ENCODE measurements at regions not wholly inside any gene's neighbourhood (a gene's known extent, or its start where the extent isn't known, plus 50 kb on each side); places are given as distances from the start of the nearest gene placed in this dataset.
"Not testable (repeated sequence)": the region's sequence is repeated elsewhere in the genome, so short reads cannot be mapped to it uniquely, and the experiment has no call there.

DNA sequence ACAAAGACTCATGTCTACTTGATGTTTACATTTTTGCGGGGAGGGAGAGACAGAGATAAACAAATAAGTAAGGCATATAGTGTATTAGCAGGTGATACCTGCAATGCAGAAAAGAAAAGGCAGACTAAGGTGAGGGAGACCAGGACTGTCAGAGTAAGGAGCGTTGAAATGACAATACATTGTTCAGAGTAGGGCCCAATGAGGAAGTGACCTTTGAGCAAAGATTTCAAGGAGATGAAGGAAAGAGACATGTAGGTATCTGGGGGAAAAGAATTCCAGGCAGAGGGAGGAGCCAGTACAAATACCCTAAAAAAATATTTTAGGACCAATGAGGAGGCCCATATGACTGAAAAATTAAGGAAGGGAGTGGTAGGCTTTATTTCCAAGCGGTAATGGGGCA is 162.7 kb upstream of the PRSS1 start:
- TF ChIP-seq, protein P1, sequence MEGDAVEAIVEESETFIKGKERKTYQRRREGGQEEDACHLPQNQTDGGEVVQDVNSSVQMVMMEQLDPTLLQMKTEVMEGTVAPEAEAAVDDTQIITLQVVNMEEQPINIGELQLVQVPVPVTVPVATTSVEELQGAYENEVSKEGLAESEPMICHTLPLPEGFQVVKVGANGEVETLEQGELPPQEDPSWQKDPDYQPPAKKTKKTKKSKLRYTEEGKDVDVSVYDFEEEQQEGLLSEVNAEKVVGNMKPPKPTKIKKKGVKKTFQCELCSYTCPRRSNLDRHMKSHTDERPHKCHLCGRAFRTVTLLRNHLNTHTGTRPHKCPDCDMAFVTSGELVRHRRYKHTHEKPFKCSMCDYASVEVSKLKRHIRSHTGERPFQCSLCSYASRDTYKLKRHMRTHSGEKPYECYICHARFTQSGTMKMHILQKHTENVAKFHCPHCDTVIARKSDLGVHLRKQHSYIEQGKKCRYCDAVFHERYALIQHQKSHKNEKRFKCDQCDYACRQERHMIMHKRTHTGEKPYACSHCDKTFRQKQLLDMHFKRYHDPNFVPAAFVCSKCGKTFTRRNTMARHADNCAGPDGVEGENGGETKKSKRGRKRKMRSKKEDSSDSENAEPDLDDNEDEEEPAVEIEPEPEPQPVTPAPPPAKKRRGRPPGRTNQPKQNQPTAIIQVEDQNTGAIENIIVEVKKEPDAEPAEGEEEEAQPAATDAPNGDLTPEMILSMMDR (conservative IDR thresholded peaks at IDR 0.05; ENCODE audit: low read depth, low read length): no peak
- no peak overlapping the region for H3K4me3 ChIP-seq (ENCODE audit: low read length)
- no peak for DNase-seq (ENCODE audit: low read depth)

DNA sequence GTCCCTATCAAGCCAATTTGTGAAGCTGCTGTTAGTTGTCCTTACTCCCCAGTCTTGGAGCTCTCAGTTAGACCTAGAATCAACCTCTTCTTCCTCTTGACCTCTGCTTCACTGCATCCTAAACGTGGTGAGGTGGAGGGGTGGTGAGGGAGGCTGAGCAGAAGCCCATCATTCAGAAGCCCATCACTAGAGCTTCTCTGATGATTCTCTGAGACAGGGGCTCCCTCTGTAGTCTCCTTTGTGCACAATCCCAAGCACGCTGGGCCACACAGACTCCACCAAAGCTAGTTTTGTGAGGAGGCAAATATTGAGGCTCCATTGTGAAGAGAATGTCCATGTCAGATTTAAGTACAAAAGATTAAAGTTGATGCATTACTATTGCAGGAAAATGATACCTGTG is 163.8 kb upstream of the PRSS1 start:
- no peak for DNase-seq (ENCODE audit: low read depth)
- H3K4me3 ChIP-seq (ENCODE audit: low read length): no peak overlapping the region
- TF ChIP-seq, protein P1 (conservative IDR thresholded peaks at IDR 0.05; ENCODE audit: low read depth, low read length): no peak

DNA sequence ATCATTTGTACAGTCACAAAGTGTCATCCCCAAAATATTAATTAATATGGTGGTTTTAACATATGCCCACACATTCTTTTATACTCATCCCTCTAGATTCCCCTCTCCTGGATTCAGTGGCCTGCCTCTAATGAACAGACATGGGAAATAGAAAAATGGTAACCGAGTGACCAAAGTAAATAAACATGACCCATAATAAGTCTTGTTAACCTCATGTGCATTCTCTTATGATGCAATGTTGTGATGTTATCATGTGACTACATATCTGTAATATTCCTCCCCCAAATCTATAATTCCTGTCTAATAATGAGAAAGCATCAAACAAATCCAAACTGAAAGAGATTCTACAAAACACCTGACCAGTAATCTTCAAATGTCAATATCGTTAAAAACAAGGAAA is 164.5 kb upstream of the PRSS1 start:
- DNase-seq (ENCODE audit: low read depth): no peak
- TF ChIP-seq, protein P1 (conservative IDR thresholded peaks at IDR 0.05; ENCODE audit: low read depth, low read length): no peak
- H3K4me3 ChIP-seq (ENCODE audit: low read length): no peak overlapping the region

DNA sequence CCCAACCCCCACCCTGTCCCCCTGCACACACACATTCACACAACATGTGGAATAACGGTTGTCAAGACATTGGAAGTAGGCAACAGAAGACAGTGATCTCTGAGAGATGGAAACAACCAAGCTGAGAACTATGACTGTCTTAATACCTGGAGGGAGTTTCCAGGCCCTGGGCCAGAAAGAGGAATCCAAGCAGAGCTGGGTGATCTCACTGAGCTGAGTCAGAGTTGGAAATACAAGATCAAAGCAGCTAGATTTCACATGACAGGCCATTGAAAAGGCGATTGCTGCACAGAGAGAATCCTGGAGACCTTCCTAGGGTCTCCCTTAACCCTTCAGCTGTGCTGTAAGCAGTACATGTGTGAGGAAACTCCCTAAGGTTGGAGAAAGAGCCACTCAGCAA is 165.8 kb upstream of the PRSS1 start:
- peak; percentile 23 for DNase-seq (ENCODE audit: low read depth)

DNA sequence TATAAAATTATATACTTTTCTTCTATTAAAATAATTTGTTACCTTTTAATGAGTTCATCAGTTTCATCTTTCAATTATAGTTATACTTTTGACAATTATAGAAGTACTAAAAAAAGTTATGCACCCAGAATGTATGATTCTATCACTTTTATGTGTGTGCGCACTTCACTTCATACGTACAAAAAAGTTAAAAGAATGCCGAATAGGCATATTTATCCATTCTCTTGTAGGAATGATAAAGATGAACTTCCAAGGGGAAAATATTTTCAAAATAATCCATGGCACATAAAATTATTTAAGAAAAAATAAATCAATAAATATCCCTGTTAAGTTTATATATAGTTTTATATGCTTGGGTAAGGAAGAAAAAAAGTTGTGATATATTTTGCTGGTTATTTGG is 166.9 kb upstream of the PRSS1 start:
- TF ChIP-seq, protein P1 (conservative IDR thresholded peaks at IDR 0.05; ENCODE audit: low read depth, low read length): no peak
- H3K4me3 ChIP-seq (ENCODE audit: low read length): no peak overlapping the region
- DNase-seq (ENCODE audit: low read depth): no peak

More for the DNA sequence above, 165.8 kb upstream of the PRSS1 start:
- TF ChIP-seq, protein P1 (conservative IDR thresholded peaks at IDR 0.05; ENCODE audit: low read depth, low read length): no peak
- H3K4me3 ChIP-seq (ENCODE audit: low read length): no peak overlapping the region

DNA sequence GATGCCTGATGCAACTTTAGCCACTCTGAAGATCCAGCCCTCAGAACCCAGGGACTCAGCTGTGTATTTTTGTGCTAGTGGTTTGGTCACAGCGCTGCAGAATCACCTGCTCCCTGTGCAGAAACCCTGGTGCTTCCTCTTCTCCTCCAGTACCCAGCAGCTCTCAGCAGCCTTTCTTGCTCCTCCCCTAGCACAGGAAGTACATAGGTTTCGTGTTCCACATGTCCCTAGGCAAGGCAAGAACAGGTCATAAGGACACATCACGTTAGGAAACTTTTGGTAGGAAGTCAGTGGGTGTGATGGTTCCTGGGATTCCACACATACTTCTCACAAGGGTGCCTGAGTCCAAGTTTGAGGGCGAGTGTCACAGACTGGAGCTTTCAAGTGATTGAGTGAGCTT is 167.9 kb upstream of the PRSS1 start:
- H3K4me3 ChIP-seq (ENCODE audit: low read length): no peak overlapping the region
- TF ChIP-seq, protein P1 (conservative IDR thresholded peaks at IDR 0.05; ENCODE audit: low read depth, low read length): no peak
- DNase-seq (ENCODE audit: low read depth): no peak

DNA sequence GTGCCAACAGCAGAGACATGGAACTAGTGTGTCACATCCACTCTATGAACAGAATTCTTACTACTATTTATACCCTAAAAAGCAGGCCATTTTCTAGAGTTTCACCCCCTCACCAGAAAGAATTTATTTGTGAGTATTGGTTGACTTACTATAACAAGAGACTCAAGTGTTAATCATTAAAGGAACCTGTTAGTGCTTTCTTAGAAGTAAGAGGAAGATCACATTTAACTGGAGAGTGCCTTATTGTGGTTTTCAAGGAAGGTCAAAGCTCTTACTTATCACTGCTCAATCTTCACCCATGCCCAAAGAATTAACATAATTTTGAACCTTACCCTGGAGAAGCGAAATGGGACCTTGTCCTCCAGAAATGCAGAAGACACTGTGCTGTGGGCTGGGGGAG is 169.3 kb upstream of the PRSS1 start:
- DNase-seq (ENCODE audit: low read depth): no peak
- TF ChIP-seq, protein P1 (conservative IDR thresholded peaks at IDR 0.05; ENCODE audit: low read depth, low read length): no peak
- H3K4me3 ChIP-seq (ENCODE audit: low read length): no peak overlapping the region

DNA sequence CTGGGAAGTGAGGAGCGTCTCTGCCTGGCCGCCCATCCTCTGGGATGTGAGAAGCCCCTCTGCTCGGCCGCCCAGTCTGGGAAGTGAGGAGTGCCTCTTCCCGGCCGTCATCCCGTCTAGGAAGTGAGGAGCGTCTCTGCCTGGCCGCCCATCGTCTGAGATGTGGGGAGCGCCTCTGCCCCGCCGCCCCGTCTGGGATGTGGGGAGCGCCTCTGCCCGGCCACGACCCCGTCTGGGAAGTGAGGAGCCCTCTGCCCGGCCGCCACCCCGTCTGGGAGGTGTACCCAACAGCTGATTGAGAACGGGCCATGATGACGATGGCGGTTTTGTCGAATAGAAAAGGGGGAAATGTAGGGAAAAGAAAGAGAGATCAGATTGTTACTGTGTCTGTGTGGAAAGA is 173.9 kb upstream of the PRSS1 start:
- not testable (repeated sequence) for DNase-seq (ENCODE audit: low read depth); H3K4me3 ChIP-seq (ENCODE audit: low read length)
